Fibroblast of villous mesenchyme (primary cell): ENCODE measurements at regions not wholly inside any gene's neighbourhood (a gene's known extent, or its start where the extent isn't known, plus 50 kb on each side); places are given as distances from the start of the nearest gene placed in this dataset.

Source experiments
- DNase-seq: peaks from one replicate; pipeline ENCODE4 v3.0.0-alpha.2; 2010; ENCODE audit warnings: low read depth
- H3K4me3 ChIP-seq: 2 replicates; pipeline ENCODE4 v1.5.1; 2011; ENCODE audit warnings: low read depth, mild to moderate bottlenecking, low read length
- TF ChIP-seq, protein P1 (sequence below): IDR thresholded peaks from 2 replicates; pipeline ENCODE4 v1.5.1; 2012; ENCODE audit warnings: low read depth, mild to moderate bottlenecking, low read length; ENCODE audit not compliant: insufficient read depth

GRCh38 chr21:26679284-26679683, 106.2 kb upstream of the CYYR1 start:
- no peak overlapping the region for H3K4me3 ChIP-seq
- TF ChIP-seq, protein P1, sequence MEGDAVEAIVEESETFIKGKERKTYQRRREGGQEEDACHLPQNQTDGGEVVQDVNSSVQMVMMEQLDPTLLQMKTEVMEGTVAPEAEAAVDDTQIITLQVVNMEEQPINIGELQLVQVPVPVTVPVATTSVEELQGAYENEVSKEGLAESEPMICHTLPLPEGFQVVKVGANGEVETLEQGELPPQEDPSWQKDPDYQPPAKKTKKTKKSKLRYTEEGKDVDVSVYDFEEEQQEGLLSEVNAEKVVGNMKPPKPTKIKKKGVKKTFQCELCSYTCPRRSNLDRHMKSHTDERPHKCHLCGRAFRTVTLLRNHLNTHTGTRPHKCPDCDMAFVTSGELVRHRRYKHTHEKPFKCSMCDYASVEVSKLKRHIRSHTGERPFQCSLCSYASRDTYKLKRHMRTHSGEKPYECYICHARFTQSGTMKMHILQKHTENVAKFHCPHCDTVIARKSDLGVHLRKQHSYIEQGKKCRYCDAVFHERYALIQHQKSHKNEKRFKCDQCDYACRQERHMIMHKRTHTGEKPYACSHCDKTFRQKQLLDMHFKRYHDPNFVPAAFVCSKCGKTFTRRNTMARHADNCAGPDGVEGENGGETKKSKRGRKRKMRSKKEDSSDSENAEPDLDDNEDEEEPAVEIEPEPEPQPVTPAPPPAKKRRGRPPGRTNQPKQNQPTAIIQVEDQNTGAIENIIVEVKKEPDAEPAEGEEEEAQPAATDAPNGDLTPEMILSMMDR = no peak
- DNase-seq = no peak

- H3K4me3 ChIP-seq = no peak overlapping the region
- DNase-seq = no peak
- TF ChIP-seq, protein P1 = no peak
Measured at GRCh38 chr21:26674323-26674722, 101.2 kb upstream of the CYYR1 start.

DNA sequence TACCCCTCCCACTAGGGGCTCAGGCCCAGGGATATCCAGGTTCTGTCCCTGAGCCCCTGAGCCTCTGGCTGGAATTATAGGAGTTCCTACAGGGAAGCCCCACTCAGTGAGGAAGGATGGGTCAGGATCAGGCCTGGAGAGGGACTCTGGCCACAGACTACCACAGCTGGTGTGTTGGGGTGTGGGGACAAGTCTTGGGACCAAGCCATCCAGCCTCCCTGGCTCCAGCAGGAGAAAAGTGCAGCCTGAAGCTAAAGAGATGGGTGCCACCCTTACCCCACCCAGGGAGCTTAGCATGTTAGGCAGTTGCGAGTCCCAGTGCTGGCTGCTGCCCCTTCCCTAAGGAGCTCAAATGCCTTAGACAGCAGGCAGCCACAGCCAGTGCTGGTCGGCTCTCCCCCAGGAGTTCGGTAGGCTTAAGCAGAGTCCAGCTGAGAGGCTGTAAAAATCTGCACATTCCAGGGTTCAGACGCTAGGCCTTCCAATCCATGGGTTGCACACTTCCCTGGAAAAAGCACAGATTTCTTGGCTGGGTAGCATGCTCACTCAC, 96.2 kb upstream of the CYYR1 start:
- H3K4me3 ChIP-seq = no peak overlapping the region
- TF ChIP-seq, protein P1 = no peak
- DNase-seq = no peak

GRCh38 chr21:26659757-26660156, 86.7 kb upstream of the CYYR1 start:
- TF ChIP-seq, protein P1 = no peak
- DNase-seq = no peak
- H3K4me3 ChIP-seq = no peak overlapping the region

DNA sequence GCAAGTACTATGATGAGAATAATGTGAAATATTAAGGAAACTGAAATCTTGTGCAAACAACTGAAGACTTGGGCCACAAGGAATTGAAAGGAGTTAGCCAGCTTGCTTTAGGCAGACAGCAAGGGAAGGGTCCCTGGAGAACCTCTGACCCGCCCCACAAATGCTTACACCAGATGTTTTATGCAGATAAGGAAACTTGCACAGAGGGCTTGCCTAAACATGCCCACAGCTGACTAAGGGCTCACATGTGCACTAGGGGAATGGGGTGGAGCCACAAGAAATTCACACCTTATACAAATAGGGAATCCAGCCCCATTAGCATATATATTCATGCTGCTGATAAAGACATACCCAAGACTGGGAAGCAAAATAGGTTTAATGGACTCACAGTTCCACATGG, 86.1 kb upstream of the CYYR1 start:
- H3K4me3 ChIP-seq = no peak overlapping the region
- DNase-seq = peak; percentile 20
- TF ChIP-seq, protein P1 = no peak

GRCh38 chr21:26655460-26655859, 82.4 kb upstream of the CYYR1 start:
- TF ChIP-seq, protein P1 = no peak
- DNase-seq = no peak
- no peak overlapping the region for H3K4me3 ChIP-seq

- H3K4me3 ChIP-seq = no peak overlapping the region
- TF ChIP-seq, protein P1 = no peak
- no peak for DNase-seq
Measured at GRCh38 chr21:26653430-26653829, 80.3 kb upstream of the CYYR1 start.
